H1 (cell line): ENCODE measurements at regions not wholly inside any gene's neighbourhood (a gene's known extent, or its start where the extent isn't known, plus 50 kb on each side); places are given as distances from the start of the nearest gene placed in this dataset.

Experiments used
- ASH2L ChIP-seq: fragments of 200-600, 300-600 bp; sonication (generic); IDR thresholded peaks from one replicate; pipeline ENCODE4 v1.7.1; 2017; ENCODE audit warnings: low read length
- CREB1 ChIP-seq: IDR thresholded peaks from 2 replicates; pipeline ENCODE4 v1.6.1; 2012; ENCODE audit warnings: inconsistent platforms
- HDAC2 ChIP-seq, 2 experiments: fragments of 300-600 bp in 1 of 2; sonication (generic) in 1 of 2; IDR thresholded peaks; 2 replicates each; pipeline ENCODE4 v1.6.1; 2011 to 2012; ENCODE audit warnings: low read depth in 2 of 2, low read length in 2 of 2, mild to moderate bottlenecking in 2 of 2, moderate library complexity in 2 of 2, borderline replicate concordance in 1 of 2, inconsistent platforms in 1 of 2
- KDM4A ChIP-seq: IDR thresholded peaks from one replicate; pipeline ENCODE4 v1.7.1; 2012; ENCODE audit warnings: low read depth, mild to moderate bottlenecking, moderate library complexity, low read length, inconsistent platforms; ENCODE audit not compliant: severe bottlenecking
- TF ChIP-seq, protein P1 (sequence below): fragments of 300-600 bp; sonication (generic); IDR thresholded peaks from 2 replicates; pipeline ENCODE4 v1.7.1; 2012; ENCODE audit warnings: low read length, moderate library complexity, mild to moderate bottlenecking, inconsistent platforms; ENCODE audit not compliant: insufficient replicate concordance

DNA sequence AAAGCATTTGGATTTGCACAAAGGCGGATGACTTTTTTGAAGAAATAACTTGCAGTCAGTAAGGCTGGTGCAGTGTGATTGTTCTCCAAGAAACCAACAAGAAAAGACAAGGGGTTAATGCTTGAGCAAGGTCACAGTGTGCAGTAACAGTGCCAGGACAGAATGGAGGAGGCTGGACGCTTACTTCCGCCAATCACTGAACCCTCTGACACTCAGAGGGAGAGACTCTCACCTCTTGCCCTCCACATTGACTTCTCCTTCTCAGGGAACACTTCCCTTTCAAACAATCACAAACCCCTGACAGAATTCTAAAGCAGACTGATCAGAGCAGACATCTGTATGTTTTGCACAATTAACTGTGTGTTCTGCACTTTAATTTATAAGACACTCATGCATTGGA, 228.4 kb downstream of the BLID start (continued):
- TF ChIP-seq, protein P1, sequence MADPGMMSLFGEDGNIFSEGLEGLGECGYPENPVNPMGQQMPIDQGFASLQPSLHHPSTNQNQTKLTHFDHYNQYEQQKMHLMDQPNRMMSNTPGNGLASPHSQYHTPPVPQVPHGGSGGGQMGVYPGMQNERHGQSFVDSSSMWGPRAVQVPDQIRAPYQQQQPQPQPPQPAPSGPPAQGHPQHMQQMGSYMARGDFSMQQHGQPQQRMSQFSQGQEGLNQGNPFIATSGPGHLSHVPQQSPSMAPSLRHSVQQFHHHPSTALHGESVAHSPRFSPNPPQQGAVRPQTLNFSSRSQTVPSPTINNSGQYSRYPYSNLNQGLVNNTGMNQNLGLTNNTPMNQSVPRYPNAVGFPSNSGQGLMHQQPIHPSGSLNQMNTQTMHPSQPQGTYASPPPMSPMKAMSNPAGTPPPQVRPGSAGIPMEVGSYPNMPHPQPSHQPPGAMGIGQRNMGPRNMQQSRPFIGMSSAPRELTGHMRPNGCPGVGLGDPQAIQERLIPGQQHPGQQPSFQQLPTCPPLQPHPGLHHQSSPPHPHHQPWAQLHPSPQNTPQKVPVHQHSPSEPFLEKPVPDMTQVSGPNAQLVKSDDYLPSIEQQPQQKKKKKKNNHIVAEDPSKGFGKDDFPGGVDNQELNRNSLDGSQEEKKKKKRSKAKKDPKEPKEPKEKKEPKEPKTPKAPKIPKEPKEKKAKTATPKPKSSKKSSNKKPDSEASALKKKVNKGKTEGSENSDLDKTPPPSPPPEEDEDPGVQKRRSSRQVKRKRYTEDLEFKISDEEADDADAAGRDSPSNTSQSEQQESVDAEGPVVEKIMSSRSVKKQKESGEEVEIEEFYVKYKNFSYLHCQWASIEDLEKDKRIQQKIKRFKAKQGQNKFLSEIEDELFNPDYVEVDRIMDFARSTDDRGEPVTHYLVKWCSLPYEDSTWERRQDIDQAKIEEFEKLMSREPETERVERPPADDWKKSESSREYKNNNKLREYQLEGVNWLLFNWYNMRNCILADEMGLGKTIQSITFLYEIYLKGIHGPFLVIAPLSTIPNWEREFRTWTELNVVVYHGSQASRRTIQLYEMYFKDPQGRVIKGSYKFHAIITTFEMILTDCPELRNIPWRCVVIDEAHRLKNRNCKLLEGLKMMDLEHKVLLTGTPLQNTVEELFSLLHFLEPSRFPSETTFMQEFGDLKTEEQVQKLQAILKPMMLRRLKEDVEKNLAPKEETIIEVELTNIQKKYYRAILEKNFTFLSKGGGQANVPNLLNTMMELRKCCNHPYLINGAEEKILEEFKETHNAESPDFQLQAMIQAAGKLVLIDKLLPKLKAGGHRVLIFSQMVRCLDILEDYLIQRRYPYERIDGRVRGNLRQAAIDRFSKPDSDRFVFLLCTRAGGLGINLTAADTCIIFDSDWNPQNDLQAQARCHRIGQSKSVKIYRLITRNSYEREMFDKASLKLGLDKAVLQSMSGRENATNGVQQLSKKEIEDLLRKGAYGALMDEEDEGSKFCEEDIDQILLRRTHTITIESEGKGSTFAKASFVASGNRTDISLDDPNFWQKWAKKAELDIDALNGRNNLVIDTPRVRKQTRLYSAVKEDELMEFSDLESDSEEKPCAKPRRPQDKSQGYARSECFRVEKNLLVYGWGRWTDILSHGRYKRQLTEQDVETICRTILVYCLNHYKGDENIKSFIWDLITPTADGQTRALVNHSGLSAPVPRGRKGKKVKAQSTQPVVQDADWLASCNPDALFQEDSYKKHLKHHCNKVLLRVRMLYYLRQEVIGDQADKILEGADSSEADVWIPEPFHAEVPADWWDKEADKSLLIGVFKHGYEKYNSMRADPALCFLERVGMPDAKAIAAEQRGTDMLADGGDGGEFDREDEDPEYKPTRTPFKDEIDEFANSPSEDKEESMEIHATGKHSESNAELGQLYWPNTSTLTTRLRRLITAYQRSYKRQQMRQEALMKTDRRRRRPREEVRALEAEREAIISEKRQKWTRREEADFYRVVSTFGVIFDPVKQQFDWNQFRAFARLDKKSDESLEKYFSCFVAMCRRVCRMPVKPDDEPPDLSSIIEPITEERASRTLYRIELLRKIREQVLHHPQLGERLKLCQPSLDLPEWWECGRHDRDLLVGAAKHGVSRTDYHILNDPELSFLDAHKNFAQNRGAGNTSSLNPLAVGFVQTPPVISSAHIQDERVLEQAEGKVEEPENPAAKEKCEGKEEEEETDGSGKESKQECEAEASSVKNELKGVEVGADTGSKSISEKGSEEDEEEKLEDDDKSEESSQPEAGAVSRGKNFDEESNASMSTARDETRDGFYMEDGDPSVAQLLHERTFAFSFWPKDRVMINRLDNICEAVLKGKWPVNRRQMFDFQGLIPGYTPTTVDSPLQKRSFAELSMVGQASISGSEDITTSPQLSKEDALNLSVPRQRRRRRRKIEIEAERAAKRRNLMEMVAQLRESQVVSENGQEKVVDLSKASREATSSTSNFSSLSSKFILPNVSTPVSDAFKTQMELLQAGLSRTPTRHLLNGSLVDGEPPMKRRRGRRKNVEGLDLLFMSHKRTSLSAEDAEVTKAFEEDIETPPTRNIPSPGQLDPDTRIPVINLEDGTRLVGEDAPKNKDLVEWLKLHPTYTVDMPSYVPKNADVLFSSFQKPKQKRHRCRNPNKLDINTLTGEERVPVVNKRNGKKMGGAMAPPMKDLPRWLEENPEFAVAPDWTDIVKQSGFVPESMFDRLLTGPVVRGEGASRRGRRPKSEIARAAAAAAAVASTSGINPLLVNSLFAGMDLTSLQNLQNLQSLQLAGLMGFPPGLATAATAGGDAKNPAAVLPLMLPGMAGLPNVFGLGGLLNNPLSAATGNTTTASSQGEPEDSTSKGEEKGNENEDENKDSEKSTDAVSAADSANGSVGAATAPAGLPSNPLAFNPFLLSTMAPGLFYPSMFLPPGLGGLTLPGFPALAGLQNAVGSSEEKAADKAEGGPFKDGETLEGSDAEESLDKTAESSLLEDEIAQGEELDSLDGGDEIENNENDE, result no peak
- TF ChIP-seq ASH2L (no peak), CREB1 (no peak), HDAC2 (IDR thresholded peaks at IDR 0.05; ENCODE audit: borderline replicate concordance in 1 of 2, low read depth in 2 of 2, low read length in 2 of 2) (no peak), KDM4A (no peak)
